CD4-positive, alpha-beta T cell treated with Interleukin-12 subunit alpha and Interleukin-12 subunit beta, for 1 hour (primary cell): ENCODE measurements at regions not wholly inside any gene's neighbourhood (a gene's known extent, or its start where the extent isn't known, plus 50 kb on each side); places are given as distances from the start of the nearest gene placed in this dataset.

Experiments
- DNase-seq: peaks from one replicate; pipeline ENCODE4 v3.0.0-alpha.2; 2020

DNA sequence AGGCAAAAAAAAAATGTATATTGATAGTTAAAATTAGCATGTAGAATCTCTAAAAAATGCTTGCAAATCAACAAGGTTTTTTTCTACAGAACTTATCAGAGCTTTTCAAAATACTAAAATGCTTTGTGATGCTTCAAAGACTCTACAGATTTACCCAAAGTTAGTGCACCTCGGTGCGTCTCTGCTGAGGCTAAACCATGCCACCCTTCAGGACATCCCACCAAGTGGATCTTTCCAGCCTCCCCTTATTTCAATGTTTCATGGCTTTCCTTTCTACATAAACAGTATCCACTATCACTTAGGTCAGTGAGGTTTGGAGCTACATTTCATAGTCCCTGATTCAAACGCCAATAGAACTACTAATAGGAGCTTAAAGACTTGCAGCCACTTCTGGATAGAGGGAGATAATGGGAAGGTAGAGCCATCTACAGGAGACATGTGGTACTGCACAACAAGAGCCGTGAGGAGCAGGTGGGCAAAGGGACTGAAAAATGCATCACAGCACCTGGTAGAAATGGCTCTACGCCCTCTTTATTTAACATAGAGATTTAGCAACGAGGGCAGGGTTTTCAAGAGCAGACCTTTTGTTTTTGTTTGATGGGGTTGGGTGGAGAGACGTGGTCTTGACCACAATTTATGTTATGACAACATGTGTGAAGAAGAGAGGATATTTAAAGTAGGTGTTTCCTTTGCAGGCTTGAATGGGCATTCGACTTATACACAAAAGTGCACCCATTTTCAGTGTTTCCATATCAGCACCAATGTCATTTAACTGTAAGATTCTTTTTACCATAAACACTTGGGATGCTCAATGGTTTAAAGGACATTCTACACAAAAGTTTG lies 56.1 kb upstream of the SLC35G4 start:
- peak; percentile 48 for DNase-seq

DNA sequence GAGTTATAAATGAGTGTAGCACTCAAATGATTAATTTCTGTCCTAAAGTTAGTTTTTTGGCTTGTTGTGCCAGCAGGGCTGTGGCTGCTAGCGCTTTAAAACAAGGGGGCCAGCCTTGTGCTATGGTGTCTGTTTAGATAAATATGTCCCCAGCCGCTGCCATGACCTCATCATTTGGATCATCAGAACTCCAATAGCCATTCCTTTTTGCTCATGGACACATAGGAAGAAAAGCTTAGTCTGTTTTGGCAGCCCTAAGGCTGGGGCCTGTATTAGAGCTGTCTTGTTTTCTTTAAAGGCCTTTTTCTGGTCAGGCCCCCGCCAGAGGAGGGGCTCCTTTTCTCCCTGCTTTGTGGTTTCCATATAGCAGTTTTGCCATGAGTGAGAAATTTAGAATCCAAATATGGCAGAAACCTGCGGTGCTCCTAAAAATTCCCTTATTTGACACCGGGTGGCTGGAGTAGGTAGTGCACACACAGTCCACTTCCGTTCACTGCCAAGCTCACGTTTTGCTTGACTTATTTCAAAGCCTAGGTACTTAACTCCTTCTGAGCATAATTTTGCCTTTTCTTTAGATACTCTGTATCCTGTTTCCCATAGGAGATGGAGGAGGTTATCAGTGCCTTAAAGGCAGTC lies 60.4 kb upstream of the SLC35G4 start:
- no peak for DNase-seq

DNA sequence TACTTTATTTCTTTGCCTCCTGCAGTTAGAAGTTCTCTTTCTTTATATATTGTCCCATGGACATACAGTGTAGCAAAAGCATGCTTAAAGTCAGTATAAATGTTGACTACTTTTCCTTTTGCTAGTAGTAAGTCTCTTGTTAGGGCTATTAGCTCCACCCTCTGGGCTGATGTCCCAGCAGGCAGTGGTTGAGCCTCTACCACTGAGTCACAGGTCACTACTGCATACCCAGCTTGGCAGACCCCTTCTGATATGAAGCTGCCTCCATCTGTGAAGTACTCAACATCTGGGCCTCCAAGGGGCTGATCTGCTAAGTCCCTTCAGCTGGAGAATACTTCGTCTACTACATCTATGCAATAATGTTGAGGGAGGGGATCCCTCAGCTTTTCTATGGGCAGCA lies 61.0 kb upstream of the SLC35G4 start:
- no peak for DNase-seq

DNA sequence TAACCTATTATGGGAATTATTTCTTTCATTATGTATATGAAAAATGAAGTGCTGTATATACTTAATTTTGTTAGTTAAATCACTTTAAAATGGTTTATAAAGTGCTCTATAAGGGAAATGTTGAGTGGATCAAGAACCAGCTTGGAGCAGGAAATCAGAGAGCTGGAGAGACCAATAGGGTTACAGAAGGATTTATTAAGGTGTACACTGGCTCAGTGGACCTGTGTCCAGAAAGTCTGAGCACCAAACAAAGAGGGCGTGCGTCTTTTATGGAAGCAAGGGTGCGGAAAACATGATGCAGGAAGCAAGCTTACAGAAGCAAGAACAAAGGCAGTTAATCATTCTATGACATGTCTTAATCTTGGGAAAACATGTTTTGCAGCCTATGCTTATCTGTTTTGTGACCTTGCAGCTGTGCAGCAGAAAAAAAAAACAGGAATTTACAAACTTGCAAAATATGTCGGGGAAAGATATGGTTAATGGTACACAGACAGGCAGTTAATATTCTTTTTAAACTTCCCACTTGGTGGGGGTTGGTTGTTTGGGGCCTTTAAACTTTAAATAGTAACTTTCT lies 65.2 kb upstream of the SLC35G4 start:
- no peak for DNase-seq

DNA sequence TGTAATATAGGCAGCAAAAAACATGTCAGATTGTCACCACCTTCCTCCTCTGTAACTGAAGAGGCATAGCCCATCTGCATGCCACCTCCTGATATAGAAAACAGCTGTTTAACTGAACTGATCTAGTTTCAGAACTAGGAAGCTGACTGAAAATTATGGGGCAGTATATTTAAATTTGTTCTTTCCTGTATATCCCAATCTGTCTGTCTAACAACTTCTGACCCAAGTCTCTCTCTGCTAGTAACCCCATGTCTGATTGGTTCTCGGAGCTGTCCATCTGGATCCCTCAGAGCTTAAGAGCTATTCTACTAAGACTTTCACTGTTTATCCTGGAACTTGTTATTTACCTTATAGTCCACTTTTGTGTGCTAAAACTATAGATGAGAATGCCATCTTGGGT lies 68.2 kb upstream of the SLC35G4 start:
- no peak for DNase-seq

DNA sequence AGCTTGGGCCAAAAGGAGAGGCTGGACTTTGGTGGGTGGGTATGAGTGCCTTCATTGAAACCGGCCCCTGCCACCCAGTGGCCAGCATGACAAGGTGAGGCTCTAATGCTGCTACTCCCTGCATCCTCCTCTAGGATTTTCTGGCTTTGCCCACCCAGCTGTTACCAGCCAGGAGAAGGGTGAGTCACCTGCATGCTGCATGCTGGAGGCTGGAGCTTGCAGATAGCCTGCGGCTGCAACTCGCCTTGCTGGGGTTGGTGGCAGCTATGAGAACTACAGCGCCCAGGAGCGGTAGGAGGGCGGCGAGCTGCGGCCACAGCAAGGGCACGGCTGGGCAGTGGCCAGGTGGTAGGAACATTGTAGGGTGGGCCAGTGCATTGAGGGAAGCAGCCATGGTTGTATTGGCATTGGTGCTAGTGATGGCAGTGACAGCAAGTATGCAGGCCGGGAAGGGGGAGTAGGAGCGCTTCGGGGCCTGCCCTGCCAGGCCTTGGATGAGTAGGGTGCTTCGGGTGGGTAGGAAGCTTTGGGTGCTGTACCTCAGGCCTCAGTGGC lies 75.4 kb upstream of the SLC35G4 start:
- no peak for DNase-seq

DNA sequence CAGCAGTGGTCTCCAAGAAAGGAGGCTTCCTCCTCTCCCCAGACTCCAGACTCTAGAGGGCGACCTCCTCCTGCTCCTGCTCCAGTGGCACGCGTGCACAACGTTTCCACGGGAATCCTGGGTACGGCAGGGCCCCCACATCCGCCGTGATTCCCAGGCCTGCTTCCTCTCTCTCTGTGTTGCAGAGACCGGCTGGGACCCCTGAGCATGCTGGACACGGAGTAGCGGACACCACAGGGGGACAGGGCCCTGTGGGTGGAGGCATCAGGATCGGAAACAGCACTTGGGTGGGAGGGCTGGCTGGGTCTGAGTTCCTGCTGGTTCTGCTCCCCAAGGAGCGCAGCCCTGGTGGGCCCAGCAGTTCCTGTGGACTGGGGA lies 75.9 kb upstream of the SLC35G4 start:
- no peak for DNase-seq

DNA sequence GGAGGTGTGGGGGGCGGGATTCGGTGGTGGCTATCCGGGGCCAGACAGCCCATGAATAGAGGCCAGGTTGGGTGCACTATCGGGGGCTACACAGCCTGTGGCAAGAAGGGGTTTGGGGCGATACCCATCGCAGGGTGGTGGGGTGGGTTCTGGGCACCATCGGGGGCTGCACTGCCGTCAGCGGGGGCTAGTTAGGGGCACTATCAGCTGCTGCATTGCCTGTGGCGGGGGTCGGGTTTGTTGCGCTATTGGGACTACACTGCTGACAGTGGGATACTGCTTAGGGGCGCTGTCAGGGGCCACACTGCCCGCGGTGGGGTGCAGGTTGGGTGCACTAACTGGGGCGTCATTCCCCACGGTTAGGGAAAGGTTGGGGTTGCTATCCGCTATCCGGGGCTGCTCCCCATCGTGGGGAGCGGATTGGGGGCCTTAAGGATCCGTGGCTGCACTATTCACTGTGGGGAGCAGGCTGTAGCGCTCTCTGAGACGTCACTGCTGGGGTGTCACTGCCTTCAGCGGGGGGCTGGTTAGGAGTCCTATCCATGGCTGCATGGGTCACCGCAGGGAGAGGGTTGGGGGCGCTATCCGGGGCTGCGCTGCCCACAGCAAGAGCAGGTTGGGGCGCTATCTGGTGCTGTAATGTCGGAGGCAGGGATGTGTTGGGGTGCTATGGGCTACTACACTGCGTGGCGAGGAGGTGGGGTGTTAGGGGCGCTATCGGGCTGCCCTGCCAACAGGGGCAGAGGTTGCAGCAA lies 76.5 kb upstream of the SLC35G4 start:
- no peak for DNase-seq

DNA sequence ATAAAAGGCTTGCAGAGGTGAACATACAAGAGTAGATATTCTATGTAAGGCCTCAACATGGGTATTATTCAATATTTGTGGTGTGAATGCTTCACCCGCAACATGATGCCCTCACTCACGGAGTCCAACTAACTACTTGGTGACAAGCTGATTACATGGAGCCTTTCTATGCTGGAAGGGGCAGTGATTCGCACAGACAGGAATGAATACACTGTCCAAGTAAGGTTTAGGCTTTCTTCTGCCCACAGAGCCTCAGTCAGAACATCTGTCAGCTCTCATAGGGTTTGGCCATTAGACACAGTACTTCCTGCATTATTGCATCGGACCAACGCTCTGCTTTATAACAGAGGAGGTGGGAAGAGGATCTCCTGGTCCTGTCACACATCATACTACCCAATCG lies 80.3 kb upstream of the SLC35G4 start:
- DNase-seq: no peak

DNA sequence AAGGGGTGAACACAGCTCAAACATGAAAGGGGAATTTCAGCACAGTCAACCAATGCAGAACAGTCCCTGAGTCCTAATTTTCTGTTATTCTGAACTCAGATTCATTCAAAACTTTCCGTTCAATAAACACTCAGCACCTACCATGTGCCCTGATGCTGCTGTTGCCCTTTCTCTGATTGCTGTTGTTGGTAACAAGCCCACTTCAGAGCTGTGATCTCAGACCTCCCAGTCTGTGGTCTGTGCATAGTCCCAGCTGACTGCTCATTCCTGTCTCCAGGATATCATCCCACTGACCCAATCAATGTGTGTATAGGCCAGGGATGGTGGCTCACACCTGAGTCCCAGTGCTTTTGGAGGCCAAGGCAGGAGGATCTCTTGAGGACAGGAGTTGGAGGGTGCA lies 82.7 kb upstream of the SLC35G4 start:
- no peak for DNase-seq

DNA sequence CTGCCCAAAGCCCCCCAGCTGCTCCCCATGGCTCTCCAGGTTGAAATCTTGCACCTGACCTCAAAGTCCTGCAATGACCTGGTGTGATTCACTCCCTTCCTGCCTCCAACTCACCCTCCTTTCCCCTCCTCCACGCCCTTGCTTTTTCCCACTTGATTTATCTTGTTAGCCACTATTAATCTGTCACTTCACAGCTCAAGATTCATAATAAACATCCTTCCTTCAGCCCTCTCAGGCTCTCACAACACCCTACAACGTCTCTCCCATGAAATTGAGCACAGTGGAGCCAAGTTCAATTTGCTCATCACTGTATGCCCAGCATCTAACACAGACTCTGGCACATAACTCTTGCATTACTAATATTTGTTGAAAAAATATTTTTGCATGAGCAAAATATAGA lies 85.6 kb upstream of the SLC35G4 start:
- DNase-seq: no peak

DNA sequence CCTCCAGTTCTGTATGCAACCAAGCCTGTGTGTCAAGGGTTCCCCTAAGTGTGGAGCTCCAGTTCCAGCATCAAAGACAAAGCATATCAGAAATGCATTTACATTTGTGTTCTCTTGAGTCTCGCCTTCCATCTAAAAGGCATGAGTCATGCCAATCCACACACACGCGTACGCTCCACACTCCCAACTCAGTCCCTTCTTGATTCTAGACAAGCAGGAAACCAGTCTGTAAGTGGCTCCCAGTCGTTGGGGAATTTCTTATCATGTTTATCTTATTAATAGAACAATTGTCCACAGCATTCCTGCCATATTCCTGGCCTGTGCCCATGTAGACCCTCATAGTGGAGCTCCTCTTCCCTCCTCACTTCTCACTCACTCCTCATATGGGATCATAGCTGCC lies 86.4 kb upstream of the SLC35G4 start:
- DNase-seq: no peak

DNA sequence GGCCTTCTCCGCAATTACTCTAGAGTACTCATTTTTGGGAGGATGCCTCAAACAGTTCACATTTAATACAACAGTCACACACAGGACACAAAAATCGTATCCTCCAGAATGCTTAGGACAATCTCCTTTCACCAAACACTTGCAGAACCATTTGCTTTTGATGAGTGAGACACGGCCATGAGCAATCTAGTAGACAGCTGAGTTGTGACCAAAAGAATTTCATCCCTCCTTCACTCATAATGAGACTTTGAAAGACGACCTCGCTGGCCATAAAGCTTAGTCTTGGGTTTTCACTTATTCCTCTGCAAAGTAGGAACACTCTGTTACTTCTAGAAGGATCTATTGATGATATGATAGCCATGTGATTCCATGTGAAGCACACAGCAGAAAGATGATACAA lies 87.5 kb upstream of the SLC35G4 start:
- no peak for DNase-seq

DNA sequence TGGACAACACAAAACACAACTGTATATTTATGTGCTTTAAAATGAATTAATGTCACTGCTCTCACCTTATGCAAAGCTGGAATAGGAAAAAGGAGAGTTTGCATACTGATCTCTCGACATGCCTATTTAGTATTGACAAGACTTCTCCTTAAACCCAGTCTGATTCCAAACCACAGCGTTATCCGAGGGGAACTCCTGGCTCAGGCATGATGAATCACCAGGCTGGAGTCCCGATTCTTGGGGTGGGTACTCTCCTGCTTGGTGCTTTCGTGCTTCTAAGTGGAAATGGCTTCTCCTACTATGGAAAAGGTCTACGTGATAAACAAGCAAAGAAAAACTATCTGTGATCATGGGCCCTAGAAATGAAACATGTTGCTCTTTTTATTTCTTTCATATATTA lies 88.9 kb upstream of the SLC35G4 start:
- DNase-seq: no peak

DNA sequence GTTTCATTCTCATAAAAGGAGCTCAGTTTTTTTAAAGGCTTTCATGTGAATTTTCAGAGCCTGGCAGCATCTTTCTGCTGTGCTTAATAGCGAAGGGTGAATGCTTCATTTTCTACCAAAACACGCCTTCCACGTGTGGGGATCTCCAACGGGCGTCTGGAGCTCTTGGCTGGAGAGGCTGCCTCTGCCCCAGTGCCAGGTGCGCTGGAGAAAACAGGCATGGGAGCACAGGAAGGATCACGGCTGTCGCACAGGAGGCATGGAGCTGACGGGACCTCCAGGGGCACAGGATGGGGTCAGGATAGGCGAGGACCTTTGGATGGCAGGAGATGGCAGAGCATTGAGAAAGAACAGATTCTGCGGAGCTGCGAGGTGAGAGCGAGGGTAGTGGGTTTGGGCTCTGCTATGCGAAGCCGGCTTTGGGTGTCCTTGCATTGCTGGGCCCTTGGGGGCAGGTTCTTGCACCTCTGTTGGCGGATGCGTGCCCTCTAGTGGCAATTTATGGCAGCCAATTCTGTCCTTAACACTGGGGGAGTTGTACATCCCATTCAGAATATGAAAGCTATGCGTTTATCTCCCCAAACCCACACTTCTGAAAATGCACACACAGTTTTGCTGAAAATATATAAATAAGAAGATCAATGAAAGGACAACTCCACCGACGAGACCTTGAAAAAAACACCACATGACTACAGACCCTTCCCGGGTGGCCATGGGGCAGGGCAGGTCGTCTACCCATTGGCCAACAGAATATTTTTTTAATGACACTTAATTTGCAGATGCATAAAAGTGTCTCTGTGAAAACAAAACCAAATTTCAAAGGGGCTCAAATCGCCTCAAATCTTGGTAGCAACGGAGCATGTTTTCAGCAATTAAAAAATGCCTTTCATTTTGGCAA lies 90.4 kb upstream of the SLC35G4 start:
- DNase-seq: peak; percentile 15

DNA sequence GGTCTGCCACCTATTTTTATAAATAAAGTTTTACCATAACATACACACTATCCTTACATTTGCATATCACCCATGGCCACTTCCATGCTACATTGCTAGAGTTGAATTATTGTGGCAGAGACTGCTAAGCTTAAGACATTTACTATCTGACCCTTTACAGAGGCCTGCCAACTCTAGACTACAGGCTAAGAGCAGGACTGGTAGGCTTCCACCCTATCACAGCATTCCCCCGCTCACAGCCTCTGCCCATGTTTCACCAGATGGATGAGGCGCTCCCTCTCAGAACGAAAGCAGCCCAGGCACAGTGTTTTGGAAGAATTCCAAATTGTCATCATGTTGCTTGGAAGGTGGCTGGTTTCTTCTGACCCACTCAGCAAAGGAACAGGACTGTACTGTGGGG lies 91.7 kb upstream of the SLC35G4 start:
- no peak for DNase-seq

DNA sequence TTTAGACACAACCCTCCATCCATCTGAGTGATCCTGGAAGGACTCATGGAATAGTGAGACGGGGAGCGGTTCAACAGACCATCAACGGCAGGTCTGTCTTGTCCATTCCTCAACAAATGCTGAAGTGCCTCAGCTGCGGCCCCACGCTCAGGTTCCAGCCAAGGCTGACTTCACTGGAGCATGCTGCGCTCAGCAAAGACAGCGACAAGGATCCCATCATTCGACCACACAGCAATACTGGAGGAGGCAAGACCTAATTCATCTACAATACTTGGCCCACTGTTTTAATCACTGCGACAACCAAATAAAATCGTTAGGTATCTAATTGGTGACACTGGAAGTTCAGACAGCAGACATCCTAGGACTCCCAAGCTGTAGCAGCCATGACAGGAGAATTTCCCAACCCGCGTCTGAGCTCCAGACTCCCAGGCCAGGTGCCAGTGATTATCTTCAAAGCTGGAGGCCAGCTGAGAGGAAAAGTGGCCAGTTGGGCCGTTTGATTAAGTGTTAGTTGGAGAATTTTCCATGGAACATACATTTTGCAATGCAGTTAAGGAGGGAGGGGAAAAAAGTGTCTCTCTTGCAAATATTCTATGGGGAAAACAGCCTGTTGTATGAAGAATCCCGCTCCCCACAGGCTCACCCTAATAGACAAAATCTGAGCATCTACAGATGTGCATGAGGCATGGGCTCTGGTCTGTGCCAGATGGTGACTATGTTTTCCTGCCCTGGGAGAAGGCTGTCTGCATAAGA lies 92.5 kb upstream of the SLC35G4 start:
- DNase-seq: no peak

DNA sequence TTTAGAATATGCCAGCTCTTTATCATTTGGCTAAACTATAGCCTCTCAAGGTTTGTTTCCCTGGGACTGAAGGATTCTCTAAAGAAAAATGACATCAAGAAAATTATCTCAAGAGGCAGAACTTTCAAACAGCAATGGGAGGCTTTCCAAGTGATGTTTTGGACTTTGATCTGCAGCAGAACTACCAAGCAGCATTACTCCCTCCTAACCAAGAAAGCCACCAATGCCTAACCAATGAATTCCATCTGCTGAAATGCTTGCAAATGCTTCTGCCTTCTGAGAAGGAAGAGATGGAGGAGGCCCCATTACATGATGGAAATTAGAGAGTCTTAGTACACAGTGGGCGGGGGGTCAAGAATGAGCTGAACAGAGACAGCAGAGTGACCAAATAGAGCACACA lies 95.1 kb upstream of the SLC35G4 start:
- DNase-seq: no peak

DNA sequence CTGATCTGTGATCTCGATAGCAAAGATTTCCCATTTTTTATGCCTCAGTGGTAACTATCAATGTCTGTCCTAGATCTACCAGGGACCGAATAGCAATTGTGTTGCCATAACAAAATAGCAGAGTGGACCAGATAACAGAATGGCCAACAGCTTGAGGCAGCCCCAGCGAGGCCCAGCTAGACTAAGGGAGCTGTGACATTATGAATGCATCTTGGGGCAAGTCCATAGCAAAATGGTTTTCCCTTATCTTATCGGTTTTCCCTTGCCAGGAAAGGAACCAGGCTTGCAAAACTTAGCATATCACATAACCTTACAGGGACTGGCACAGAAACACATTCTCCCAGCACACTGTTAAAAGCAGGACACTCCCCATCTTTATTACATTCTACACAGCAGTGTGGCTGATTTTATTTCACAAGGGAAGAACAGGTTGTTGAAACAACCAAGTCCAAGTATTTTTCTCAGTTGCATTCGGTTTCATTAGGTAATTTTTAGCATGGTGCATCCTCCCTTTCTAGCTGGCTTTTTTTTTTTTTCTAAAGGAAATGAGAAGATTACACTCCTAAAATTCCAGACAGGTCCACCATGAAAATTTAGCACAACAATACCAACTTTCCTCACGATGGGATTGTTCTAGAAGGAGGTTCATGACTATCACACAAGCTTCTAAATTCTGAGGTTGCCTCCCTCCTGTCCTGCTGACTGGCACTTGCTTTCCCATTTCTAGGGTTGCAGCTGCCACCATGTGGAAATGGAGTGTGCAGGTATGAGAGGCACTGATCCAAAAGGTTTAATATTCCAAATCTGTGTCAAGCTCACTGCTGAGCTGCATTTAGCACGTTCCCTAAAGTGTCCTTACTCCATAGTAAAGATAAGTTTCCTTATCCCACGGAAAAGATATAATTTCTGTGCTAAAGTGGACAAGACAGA lies 97.0 kb upstream of the SLC35G4 start:
- DNase-seq: no peak

DNA sequence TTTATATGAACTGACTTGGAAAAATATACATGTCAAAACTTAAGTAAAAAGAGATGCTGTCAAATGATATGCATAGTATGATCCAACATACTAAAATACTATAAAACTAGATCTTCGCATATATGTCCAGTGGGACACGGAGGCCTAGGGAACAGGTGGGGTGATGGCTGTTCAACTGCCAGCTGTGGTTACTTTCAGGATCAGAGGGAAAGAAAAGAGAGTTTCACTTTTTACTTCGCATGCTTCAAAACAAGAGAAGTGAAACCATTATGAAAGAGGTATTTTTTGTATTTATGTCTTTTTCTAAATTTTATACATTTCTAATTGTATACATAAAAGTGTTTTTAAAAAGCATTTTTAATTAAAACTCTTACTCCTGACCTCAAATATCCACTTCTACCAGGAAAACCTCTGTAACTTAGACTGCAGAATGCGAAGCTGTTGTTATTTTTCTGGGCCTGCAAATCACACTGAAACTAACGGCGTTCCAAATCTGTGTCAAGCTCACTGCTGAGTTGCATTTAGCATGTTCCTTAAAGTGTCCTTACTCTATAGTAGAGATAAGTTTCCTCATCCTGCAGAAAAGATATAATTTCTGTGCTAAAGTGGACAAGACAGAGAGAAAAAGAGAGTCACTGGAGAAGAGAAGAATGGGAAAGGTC lies 97.8 kb upstream of the SLC35G4 start:
- DNase-seq: no peak
